HG03135 (cell line): ENCODE measurements at regions not wholly inside any gene's neighbourhood (a gene's known extent, or its start where the extent isn't known, plus 50 kb on each side); places are given as distances from the start of the nearest gene placed in this dataset.
"Not testable (repeated sequence)": the region's sequence is repeated elsewhere in the genome, so short reads cannot be mapped to it uniquely, and the experiment has no call there.

Experiments used
- ATAC-seq: cut with Tn5 transposase; IDR thresholded peaks from one replicate; pipeline ENCODE4 v1.9.1; 2021; ENCODE audit warnings: mild to moderate bottlenecking, moderate library complexity; ENCODE audit not compliant: unreplicated experiment

- no peak for ATAC-seq
Measured at GRCh38 chr22:22193923-22194322, 50.7 kb upstream of the VPREB1 start.

GRCh38 chr22:22193462-22193861 lies 51.1 kb upstream of the VPREB1 start:
- not testable (repeated sequence) for ATAC-seq

- not testable (repeated sequence) for ATAC-seq
Measured at GRCh38 chr22:22193006-22193405, 51.6 kb upstream of the VPREB1 start.

- ATAC-seq, result not testable (repeated sequence)
Measured at GRCh38 chr22:22189796-22190195, 54.8 kb upstream of the VPREB1 start.

GRCh38 chr22:22187863-22188262 lies 56.7 kb upstream of the VPREB1 start:
- not testable (repeated sequence) for ATAC-seq

GRCh38 chr22:22187299-22187698 lies 57.3 kb upstream of the VPREB1 start:
- ATAC-seq, result no peak

- ATAC-seq, result no peak
Measured at GRCh38 chr22:22185844-22186499, 58.6 kb upstream of the VPREB1 start.

- ATAC-seq, result no peak
Measured at GRCh38 chr22:22185217-22185616, 59.4 kb upstream of the VPREB1 start.

GRCh38 chr22:22184277-22184807 lies 60.2 kb upstream of the VPREB1 start:
- ATAC-seq, result no peak

GRCh38 chr22:22182990-22183264 lies 61.7 kb upstream of the VPREB1 start:
- no peak for ATAC-seq

- ATAC-seq, result no peak
Measured at GRCh38 chr22:22182218-22182989, 62.2 kb upstream of the VPREB1 start.

- ATAC-seq, result no peak
Measured at GRCh38 chr22:22181341-22181850, 63.2 kb upstream of the VPREB1 start.

- no peak for ATAC-seq
Measured at GRCh38 chr22:22180738-22181285, 63.8 kb upstream of the VPREB1 start.

- no peak for ATAC-seq
Measured at GRCh38 chr22:22179858-22180257, 64.7 kb upstream of the VPREB1 start.

GRCh38 chr22:22178992-22179391 lies 65.6 kb upstream of the VPREB1 start:
- no peak for ATAC-seq

GRCh38 chr22:22178355-22178965 lies 66.1 kb upstream of the VPREB1 start:
- no peak for ATAC-seq

- ATAC-seq, result no peak
Measured at GRCh38 chr22:22176929-22177616, 67.5 kb upstream of the VPREB1 start.

GRCh38 chr22:22172896-22173628 lies 71.5 kb upstream of the VPREB1 start:
- ATAC-seq, result not testable (repeated sequence)

GRCh38 chr22:22171357-22172218 lies 73.0 kb upstream of the VPREB1 start:
- ATAC-seq, result no peak
